Stimulated activated naive B cell treated with anti-CD40 and anti-IgM and Interleukin-4, amounts not matched to agents 10 μg/mL and 1 μg/mL and 100 μg/mL, for 72 hours (primary cell): ENCODE measurements at regions not wholly inside any gene's neighbourhood (a gene's known extent, or its start where the extent isn't known, plus 50 kb on each side); places are given as distances from the start of the nearest gene placed in this dataset.

Source experiments
- ATAC-seq, 2 donors: fragments of 150-1000 bp; cut with Tn5 transposase; replicated peaks; 2 replicates each; pipeline ENCODE4 v1.10.0; 2021; ENCODE audit warnings: moderate library complexity in 1 of 2
- DNase-seq: peaks from one replicate; pipeline ENCODE4 v3.0.0; 2021
- H3K27ac Mint-ChIP-seq: one replicate; pipeline ENCODE4 v1.8.0; 2022; ENCODE audit warnings: mild to moderate bottlenecking, mixed read lengths
- H3K27me3 Mint-ChIP-seq, 2 donors: one replicate each; pipeline ENCODE4 v1.8.0; 2022; ENCODE audit warnings: mixed read lengths in 2 of 2
- H3K36me3 Mint-ChIP-seq, 2 donors: one replicate each; pipeline ENCODE4 v1.8.0; 2022; ENCODE audit warnings: mixed read lengths in 2 of 2, mild to moderate bottlenecking in 1 of 2
- H3K4me1 Mint-ChIP-seq, 2 donors: one replicate each; pipeline ENCODE4 v1.8.0; 2022; ENCODE audit warnings: mixed read lengths in 2 of 2, mild to moderate bottlenecking in 1 of 2
- H3K4me3 Mint-ChIP-seq, 2 donors: one replicate each; pipeline ENCODE4 v1.8.0; 2022; ENCODE audit warnings: mild to moderate bottlenecking in 2 of 2, mixed read lengths in 2 of 2, moderate library complexity in 1 of 2
- H3K9me3 Mint-ChIP-seq, 2 donors: one replicate each; pipeline ENCODE4 v1.8.0; 2022; ENCODE audit warnings: mixed read lengths in 2 of 2, mild to moderate bottlenecking in 1 of 2

DNA sequence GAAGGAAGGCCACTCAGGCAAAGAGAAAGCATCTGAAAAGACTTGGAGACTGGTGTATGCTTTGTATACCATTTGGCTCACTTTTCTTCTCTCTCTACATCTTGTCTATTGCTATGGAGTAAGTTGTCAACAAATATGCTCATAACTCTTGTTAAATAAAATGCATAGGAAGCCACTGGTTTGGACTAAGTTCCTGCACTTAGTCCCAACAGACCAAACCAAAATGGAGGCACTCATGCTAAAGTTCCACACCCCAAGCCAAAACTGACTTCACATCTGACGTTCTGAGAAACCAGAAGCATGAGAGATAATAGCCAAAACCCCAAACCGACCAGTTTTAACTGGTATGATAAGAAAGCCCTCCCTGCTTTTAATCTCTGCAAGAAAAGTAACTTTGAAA lies 135.3 kb upstream of the LYPLAL1 start:
- Mint-ChIP-seq H3K27me3 (no peaks in the 10 kb centered on the region), H3K4me1 (no peaks in the 10 kb centered on the region)
- no peak for ATAC-seq

DNA sequence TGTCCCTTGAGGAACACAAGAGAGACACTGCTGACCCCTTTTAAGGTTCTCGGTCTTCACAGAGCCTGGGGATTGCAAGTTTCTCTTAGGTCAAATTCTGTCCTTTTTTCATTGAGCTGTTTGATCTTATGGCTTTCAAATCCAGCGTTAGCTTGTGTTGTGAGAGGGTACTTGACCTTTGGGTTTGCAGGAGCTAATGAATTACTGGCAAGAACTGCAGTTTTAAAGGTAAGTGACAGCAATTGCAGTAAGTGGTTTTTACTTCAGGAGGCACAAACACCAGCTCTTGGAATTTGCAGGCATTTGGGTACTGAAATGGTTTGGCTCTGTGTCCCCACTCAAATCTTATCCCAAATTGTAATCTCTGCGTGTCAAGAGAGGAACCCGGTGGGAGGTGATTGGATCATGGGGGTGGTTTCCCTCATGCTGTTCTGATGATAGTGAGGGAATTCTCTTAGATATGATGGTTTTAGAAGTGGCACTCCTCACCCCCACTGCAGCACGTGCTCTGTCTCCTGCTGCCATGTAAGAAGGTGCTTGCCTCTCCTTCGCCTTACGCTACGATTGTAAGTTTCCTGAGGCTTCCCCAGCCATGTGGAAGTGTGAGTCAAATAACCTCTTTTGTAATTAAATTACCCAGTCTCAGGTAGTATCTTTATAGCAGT lies 134.5 kb upstream of the LYPLAL1 start:
- ATAC-seq (no peak), DNase-seq (no peak)
- Mint-ChIP-seq H3K27me3 (no peaks in the 10 kb centered on the region), H3K4me1 (no peaks in the 10 kb centered on the region), H3K27ac (no peak overlapping the region), H3K4me3 (no peak overlapping the region), H3K36me3 (no peaks in the 10 kb centered on the region), H3K9me3 (peaks cover 3 to 5% of the 10 kb centered on the region in 2 donors)

More for the DNA sequence above, 135.3 kb upstream of the LYPLAL1 start:
- no peaks in the 10 kb centered on the region for H3K36me3 Mint-ChIP-seq
- no peak overlapping the region for H3K4me3 Mint-ChIP-seq
- H3K27ac Mint-ChIP-seq = no peak overlapping the region
- H3K9me3 Mint-ChIP-seq = peaks cover 3 to 5% of the 10 kb centered on the region in 2 donors
- DNase-seq = no peak

DNA sequence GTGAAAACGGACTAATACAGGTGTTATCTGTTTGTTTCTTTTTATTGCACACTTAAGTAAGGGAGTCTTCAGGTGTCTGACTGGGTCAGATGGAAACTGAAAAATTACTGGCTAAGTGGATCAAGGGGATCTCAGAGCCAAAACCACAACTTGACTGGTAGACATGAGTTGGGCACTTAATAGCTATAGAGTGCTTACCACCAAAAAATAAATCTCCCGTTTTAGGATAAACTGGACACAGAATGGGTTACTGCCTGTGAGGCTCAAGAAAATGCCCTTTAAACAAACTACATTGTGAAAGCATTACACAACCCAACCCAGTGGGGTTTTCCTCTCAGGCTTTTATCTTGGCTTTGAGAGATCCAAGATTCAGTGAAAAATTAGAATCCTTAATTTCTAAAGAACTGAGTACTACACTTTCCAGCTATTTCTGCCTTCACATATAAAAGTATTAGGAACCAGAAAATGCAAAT lies 134.0 kb upstream of the LYPLAL1 start:
- Mint-ChIP-seq H3K27me3 (no peaks in the 10 kb centered on the region), H3K9me3 (peaks cover 3 to 5% of the 10 kb centered on the region in 2 donors), H3K4me3 (no peak overlapping the region), H3K4me1 (no peaks in the 10 kb centered on the region), H3K27ac (no peak overlapping the region), H3K36me3 (no peaks in the 10 kb centered on the region)
- no peak for DNase-seq
- ATAC-seq = no peak

DNA sequence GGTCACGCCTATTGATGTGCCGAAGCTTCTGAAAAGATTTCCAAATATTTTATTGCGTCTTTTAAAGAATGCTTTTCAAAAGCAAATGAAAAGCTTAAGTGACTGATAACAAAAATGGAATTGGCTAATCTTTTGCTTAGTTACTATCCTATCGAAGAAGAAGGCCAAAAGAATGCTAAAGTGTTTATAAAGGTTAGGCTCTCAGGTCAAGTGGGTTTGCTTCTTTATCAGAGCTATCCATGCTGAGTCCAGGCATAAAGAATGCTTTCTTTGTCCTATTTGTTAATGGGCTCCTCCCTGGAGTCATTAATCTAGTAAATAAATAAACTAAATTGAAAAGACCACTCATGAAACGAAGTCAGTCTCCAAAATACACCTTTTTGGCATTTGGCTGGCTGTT lies 133.4 kb upstream of the LYPLAL1 start:
- Mint-ChIP-seq H3K27ac (no peak overlapping the region), H3K4me1 (no peaks in the 10 kb centered on the region), H3K36me3 (no peaks in the 10 kb centered on the region), H3K9me3 (peaks cover 3 to 5% of the 10 kb centered on the region in 2 donors), H3K4me3 (no peak overlapping the region), H3K27me3 (no peaks in the 10 kb centered on the region)
- ATAC-seq = no peak
- no peak for DNase-seq

DNA sequence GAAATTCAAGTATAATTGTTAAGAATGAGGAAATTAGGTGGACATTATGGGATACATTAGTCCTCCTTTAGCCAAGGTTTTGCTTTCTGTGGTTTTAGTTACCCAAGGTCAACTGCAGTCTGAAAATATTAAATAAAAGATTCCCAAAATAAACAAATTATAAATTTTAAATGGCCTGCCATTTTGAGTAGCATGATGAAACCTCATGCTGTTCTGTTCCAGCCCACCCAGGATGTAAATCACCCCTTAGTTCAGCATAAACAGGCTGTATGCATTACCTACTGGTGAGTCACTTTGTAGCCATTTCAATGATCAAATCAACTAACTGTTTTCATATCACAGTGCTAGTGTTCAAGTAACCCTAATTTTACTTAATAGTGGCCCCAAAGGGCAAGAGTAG lies 132.5 kb upstream of the LYPLAL1 start:
- Mint-ChIP-seq H3K4me3 (no peak overlapping the region), H3K36me3 (no peaks in the 10 kb centered on the region), H3K27me3 (no peaks in the 10 kb centered on the region), H3K9me3 (peaks cover 3 to 5% of the 10 kb centered on the region in 2 donors), H3K4me1 (no peaks in the 10 kb centered on the region), H3K27ac (no peak overlapping the region)
- ATAC-seq (no peak), DNase-seq (no peak)

DNA sequence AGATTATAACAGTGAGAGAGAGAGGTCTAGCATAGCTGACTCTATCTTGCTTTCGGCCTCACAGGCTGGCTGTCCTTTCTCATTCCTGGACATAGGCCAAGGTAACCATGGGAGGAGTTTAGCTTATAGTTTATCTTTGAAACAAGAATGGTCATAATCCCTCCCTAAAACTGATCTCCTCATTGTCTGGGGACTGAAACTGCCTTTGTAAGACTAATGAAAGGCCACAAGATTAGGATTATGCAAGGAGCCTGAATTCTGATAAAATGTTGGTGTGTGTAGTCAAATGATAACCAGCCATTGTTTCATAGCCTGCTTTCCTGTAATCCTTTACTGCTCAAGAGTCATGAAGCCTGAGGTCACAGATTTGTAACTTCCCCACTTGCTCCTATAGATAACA lies 131.9 kb upstream of the LYPLAL1 start:
- H3K27me3 Mint-ChIP-seq = no peaks in the 10 kb centered on the region
- peaks cover 3 to 5% of the 10 kb centered on the region in 2 donors for H3K9me3 Mint-ChIP-seq
- no peak overlapping the region for H3K27ac Mint-ChIP-seq
- no peak for ATAC-seq
- H3K36me3 Mint-ChIP-seq = no peaks in the 10 kb centered on the region
- DNase-seq = no peak
- no peaks in the 10 kb centered on the region for H3K4me1 Mint-ChIP-seq
- no peak overlapping the region for H3K4me3 Mint-ChIP-seq

DNA sequence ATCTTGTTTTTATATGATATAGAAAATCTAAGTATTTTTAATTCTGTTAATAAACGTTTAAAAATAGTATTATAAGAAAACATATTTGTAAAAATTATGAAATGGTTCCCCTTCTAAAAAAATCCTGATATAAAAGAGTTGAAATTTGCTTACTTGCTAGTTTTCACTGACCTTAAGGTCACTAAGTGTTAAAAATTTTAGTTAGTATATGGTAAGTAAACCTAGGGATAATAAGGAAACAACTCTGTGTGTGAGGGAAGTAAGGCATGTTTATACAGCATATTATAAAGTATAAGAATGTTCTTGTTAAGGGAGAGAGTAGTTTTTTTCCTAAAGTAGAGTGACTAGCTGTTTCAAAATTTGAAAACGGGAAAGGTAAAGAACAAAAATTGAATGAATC lies 130.9 kb upstream of the LYPLAL1 start:
- H3K4me3 Mint-ChIP-seq = no peak overlapping the region
- H3K27ac Mint-ChIP-seq = no peak overlapping the region
- H3K27me3 Mint-ChIP-seq = no peaks in the 10 kb centered on the region
- no peaks in the 10 kb centered on the region for H3K36me3 Mint-ChIP-seq
- DNase-seq = no peak
- no peaks in the 10 kb centered on the region for H3K4me1 Mint-ChIP-seq
- ATAC-seq = no peak
- H3K9me3 Mint-ChIP-seq = peaks cover 3 to 5% of the 10 kb centered on the region in 2 donors

DNA sequence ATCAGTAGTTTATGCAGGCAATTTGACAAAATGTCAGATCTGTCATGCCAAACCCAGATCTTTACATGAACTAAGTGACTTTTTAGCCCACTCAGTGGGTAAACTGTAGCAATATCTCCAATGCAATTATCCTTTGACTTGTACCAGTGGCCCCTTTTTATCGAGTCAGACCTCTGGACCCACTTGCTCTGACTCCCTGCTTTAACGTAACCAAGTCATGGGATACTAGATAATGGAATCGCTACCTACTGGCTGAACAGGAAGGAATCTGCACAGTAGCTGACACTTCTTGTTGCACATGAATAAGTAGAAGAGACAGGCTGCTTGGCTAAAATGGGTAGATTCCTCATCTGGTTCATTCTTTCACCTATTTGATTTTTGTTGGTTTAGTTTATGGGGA lies 128.4 kb upstream of the LYPLAL1 start:
- no peaks in the 10 kb centered on the region for H3K4me1 Mint-ChIP-seq
- H3K4me3 Mint-ChIP-seq = no peak overlapping the region
- peaks cover 3 to 4% of the 10 kb centered on the region in 2 donors for H3K27me3 Mint-ChIP-seq
- no peak for ATAC-seq
- H3K9me3 Mint-ChIP-seq = peaks cover 3 to 5% of the 10 kb centered on the region in 2 donors
- H3K36me3 Mint-ChIP-seq = no peaks in the 10 kb centered on the region
- H3K27ac Mint-ChIP-seq = no peak overlapping the region
- DNase-seq = no peak

DNA sequence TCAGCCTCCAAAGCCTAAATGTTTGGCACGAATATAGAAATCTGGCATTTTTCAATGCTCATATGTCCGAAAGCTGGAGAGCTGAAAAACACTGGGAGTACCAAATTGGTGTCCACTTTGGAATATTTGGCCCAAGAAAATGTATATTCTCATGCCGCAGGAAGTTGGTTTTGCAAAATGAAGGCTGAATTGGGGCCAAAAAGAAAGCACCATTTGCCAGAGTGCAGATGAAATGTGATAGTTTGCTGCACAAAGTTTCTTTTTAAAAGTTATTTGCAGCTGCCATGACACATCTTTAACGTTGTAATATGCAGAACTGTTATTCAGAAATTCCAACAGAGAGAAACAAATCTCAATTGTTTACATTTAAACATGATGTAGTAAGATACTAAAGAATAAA lies 124.2 kb upstream of the LYPLAL1 start:
- Mint-ChIP-seq H3K4me1 (no peaks in the 10 kb centered on the region), H3K4me3 (no peak overlapping the region), H3K27ac (no peak overlapping the region), H3K36me3 (no peaks in the 10 kb centered on the region), H3K9me3 (no peaks in the 10 kb centered on the region), H3K27me3 (peaks cover 4 to 12% of the 10 kb centered on the region in 2 donors)
- no peak for ATAC-seq
- DNase-seq = no peak

DNA sequence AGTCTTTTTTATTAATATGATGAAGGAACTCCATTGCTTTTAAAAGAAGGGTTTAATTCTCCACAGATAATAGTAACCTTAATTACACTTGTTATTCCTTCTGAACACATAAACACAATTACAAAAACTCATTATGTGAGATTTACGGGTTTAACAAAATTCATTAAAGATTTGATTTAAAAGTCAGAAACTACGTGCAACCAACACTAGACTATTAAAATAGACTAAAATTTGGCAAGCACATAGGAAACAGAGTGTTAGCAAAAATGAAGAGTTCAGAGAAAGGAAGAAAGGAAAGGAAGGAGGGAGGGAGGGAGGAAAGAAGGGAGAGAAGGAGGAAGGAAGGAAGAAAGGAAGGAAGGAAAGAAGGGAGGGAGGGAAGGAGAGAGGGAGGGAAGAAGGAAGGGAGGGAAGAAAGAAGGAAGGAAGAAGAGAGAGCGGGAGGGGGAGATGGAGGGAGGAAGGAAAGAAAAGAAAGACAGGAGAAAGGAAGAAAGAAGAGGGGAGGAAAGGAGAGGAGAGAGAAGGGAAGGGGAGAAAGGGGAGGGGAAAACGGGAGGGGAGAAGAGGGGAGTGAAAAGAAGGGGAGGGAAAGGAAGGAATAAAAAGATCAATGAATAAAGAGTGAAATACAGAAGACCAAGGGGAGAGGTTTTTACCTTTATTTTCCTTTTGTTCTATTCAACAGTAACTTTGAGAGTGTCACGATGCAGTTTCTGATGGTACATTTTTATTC lies 123.4 kb upstream of the LYPLAL1 start:
- H3K9me3 Mint-ChIP-seq = no peaks in the 10 kb centered on the region
- no peak for DNase-seq
- H3K36me3 Mint-ChIP-seq = no peaks in the 10 kb centered on the region
- no peak for ATAC-seq
- H3K4me1 Mint-ChIP-seq = no peaks in the 10 kb centered on the region
- no peak overlapping the region for H3K4me3 Mint-ChIP-seq
- no peak overlapping the region for H3K27ac Mint-ChIP-seq
- peaks cover 4 to 12% of the 10 kb centered on the region in 2 donors for H3K27me3 Mint-ChIP-seq

DNA sequence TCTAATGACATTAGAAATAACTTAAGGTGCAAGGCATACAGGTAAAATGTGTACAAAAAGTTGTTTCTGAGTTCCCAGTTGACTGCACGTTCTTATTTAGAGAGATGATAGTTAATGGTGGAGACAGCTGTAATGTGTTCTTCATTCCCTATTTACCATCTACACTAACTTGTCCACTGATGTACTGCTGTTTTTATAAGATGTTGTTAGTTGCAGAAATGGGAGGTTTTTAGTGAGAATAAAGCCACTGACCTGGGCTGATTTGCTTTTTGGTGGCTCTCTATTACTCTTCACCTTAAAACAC lies 122.9 kb upstream of the LYPLAL1 start:
- Mint-ChIP-seq H3K27ac (no peak overlapping the region), H3K36me3 (no peaks in the 10 kb centered on the region), H3K4me3 (no peak overlapping the region), H3K9me3 (no peaks in the 10 kb centered on the region), H3K4me1 (no peaks in the 10 kb centered on the region), H3K27me3 (peaks cover 4 to 12% of the 10 kb centered on the region in 2 donors)
- ATAC-seq (no peak), DNase-seq (no peak)

DNA sequence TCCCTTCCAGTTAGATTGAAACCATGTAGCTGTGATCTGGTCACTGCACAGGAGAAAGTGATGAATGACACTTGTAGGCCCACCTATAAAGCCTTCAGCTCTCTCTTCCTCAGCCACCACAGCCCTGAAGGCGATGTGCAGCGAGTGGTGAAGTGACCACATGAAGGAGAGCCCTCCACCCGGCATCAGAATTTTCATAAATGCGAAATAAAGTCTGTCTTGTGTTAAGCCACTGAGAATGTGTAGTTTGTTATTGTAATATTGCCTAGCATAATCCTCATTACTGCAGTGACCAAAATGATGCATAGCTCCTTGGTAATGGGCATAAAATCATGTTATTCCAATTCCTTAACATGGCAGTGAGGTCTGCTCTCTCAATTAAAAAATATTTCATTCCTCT lies 122.1 kb upstream of the LYPLAL1 start:
- H3K4me1 Mint-ChIP-seq = no peaks in the 10 kb centered on the region
- DNase-seq = no peak
- H3K4me3 Mint-ChIP-seq = no peak overlapping the region
- no peaks in the 10 kb centered on the region for H3K36me3 Mint-ChIP-seq
- no peak for ATAC-seq
- peaks cover 4 to 12% of the 10 kb centered on the region in 2 donors for H3K27me3 Mint-ChIP-seq
- H3K9me3 Mint-ChIP-seq = no peaks in the 10 kb centered on the region
- no peak overlapping the region for H3K27ac Mint-ChIP-seq

DNA sequence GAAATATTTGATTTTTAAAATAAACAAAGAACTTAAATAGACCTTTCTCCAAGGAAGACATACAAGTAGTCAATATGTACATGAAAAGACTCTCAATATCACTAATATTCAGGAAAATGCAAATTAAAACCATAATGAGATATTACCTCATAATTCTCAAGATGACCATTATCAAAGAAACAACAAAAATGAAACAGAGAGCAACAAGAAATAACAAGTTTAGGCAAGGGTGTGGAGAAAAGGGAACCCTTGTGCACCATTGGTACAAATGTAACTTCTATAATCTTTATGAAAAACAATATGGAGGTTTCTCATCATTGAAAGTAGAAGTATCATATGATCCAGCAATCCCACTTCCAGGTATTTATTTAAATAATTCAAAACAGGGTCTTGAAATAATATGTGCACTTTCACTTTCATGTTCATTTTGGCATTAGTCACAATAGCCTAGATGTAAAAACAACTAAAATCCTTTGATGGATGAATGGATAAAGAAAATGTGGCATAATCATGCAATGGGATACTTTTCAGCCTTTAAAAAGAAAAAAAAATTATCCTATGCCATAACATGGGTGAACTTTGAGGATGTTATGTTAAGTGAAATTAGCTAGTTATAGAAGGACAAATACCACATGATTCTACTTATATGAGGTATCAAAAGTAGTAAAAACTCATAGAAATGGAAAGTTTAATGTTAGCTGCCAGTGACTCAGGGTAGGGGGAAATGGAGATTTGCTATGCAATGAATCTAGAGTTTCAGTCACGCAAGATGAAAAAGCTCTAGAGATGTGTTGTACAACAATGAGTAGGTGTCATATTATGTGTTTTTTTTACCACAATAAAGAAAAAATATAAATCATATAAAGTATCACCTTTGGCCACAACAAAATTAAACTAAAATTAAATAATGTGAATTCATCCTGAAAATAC lies 114.5 kb upstream of the LYPLAL1 start:
- no peak for DNase-seq
- Mint-ChIP-seq H3K36me3 (no peaks in the 10 kb centered on the region), H3K4me3 (no peak overlapping the region), H3K27ac (no peak overlapping the region), H3K27me3 (no peaks in the 10 kb centered on the region), H3K4me1 (peaks cover 0 to 3% of the 10 kb centered on the region in 2 donors), H3K9me3 (peaks cover 0 to 2% of the 10 kb centered on the region in 2 donors)
- no peak for ATAC-seq

DNA sequence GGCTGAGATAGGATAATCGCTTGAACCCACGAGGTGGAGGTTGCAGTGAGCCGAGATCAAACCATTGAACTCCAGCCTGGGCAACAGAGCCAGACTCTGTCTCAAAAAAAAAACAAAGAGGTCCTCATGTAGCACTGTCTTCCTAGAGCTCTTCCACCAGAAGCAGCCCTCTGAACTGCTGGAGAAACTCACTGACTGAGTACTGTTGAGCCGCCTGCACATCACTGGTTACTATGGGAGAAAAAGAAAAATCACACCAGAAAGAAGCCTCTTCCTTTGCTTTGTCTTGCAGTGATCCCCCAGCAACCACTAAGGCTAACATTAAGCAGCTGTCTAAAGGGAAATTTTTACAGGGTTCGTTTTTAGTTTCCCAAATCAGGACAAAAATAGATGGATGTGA lies 112.9 kb upstream of the LYPLAL1 start:
- DNase-seq (no peak), ATAC-seq (no peak)
- Mint-ChIP-seq H3K9me3 (peaks cover 0 to 2% of the 10 kb centered on the region in 2 donors), H3K27ac (no peak overlapping the region), H3K27me3 (no peaks in the 10 kb centered on the region), H3K36me3 (no peaks in the 10 kb centered on the region), H3K4me1 (peaks cover under 1 to 3% of the 10 kb centered on the region in 2 donors), H3K4me3 (no peak overlapping the region)
